ENCODE measurements at regions not wholly inside any gene's neighbourhood (a gene's known extent, or its start where the extent isn't known, plus 50 kb on each side); places are given as distances from the start of the nearest gene placed in this dataset.
"Not testable (repeated sequence)": the region's sequence is repeated elsewhere in the genome, so short reads cannot be mapped to it uniquely, and the experiment has no call there.

- no peak for DNase-seq (ENCODE audit: low read depth)
Observed at GRCh38 chrX:87105131-87105530, 412.5 kb upstream of the KLHL4 start.

GRCh38 chrX:87110142-87110541 lies 407.5 kb upstream of the KLHL4 start:
- no peak for DNase-seq (ENCODE audit: low read depth)

DNA sequence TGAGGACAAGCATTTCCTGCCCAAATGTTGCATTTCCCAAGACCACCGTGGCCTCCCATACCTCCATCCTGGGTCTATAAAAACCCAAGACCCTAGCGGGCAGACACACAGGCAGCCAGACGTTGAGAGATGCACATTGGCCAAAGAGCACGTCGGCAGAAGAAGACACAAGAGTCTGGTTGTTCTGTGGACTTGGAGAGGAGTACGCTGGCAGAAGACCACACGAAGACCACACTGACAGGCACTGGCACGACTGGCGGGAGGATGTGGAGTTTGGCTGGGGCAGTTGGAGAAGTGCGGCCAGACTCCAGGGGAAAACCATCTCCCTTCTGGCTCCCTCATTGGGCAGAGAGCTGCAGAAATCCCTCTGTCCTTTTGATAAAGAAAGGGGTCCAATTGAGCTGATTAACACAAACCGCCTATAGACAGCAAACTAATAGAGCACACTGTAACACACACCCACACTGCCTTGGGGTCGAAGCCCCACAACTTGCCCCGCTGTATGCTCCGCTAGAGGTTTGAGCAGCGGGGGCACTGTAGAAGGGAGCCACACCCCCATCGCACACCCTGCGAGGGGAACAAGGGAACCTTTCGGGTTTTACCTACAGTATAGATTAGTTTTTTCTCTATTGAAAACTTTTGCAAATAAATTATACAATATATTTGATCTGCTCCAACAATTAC lies 376.7 kb upstream of the KLHL4 start:
- no peak for DNase-seq (ENCODE audit: low read depth)

DNA sequence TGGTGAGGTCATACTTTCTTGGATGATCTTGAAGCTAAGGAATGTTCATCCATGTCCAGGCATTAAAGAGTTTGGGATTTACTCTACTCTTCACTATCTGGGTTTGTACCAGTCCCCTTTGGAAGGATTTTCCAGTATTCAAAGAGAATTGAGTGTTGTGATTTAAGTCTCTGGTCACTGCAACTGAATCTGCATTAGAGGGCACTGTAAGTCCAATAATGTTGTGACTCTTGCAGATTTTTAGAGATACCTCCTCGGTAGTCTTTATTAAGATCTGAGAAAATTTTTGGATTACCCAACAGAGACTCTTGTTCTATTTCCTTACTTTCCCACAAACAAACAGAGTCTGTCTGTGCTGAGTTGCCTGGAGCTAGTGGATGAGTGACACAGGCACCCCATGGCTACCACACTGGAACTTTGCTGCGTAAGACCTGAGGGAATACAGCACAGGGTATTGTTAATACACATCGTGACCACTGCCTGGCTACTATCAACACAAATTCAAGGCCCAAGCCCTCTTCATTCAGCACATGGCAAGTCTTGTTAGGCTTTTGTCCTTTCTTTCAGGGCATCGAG lies 357.1 kb upstream of the KLHL4 start:
- DNase-seq (ENCODE audit: low read depth): no peak

DNA sequence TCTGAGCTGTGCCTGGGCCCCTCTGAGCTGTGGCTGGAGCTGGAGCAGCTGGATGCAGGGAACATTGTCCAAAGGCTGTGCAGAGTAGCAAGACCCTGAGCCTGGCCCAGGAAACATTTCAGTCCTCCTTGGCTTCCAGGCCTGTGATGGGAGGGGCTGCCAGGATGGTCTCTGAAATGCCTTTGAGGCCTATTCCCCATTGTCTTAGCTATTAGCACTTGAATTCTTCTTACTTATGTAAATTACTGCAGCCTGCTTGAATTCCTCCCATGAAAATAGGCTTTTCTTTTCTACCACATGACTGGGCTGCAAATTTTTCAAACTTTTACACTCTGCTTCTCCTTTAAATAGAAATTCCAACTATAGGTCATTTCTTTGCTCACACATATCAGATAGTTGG lies 349.8 kb upstream of the KLHL4 start:
- no peak for DNase-seq (ENCODE audit: low read depth)

GRCh38 chrX:87178009-87178408 lies 339.6 kb upstream of the KLHL4 start:
- not testable (repeated sequence) for DNase-seq (ENCODE audit: low read depth)
